Smooth muscle cell (in vitro differentiated cells): ENCODE measurements at regions not wholly inside any gene's neighbourhood (a gene's known extent, or its start where the extent isn't known, plus 50 kb on each side); places are given as distances from the start of the nearest gene placed in this dataset.

Experiments used
- DNase-seq: peaks from one replicate; lab custom pipeline; 2025; ENCODE audit not compliant: unreplicated experiment; lab: John Stamatoyannopoulos, UW
- H2AFZ ChIP-seq: fragments of 200-600 bp; sonication (generic); 2 replicates; pipeline ENCODE4 v1.6.0; 2016; ENCODE audit warnings: antibody characterized with exemption, low read depth, mild to moderate bottlenecking
- H3F3A ChIP-seq: fragments of 200-600 bp; sonication (generic); 2 replicates; pipeline ENCODE4 v1.6.0; 2017; ENCODE audit warnings: antibody characterized with exemption, low read depth
- H3K27ac ChIP-seq: fragments of 200-600 bp; sonication (generic); 2 replicates; pipeline ENCODE4 v1.5.1; 2016; ENCODE audit warnings: low read depth, mild to moderate bottlenecking
- H3K27me3 ChIP-seq: fragments of 200-600 bp; sonication (generic); 2 replicates; pipeline ENCODE4 v1.6.1; 2016; ENCODE audit warnings: low read depth, mild to moderate bottlenecking
- H3K36me3 ChIP-seq: fragments of 200-600 bp; sonication (generic); 2 replicates; pipeline ENCODE4 v1.5.1; 2016; ENCODE audit warnings: low read depth
- H3K4me1 ChIP-seq: fragments of 200-600 bp; sonication (generic); 2 replicates; pipeline ENCODE4 v1.5.1; 2016; ENCODE audit warnings: low read depth
- H3K4me2 ChIP-seq: fragments of 200-600 bp; sonication (generic); 2 replicates; pipeline ENCODE4 v1.6.0; 2016; ENCODE audit warnings: mild to moderate bottlenecking
- H3K4me3 ChIP-seq: fragments of 200-600 bp; sonication (generic); 2 replicates; pipeline ENCODE4 v1.5.1; 2016; ENCODE audit warnings: mild to moderate bottlenecking
- H3K79me2 ChIP-seq: fragments of 200-600 bp; sonication (generic); 2 replicates; pipeline ENCODE4 v1.6.0; 2016; ENCODE audit warnings: low read depth, mild to moderate bottlenecking
- H3K9ac ChIP-seq: fragments of 200-600 bp; sonication (generic); 2 replicates; pipeline ENCODE4 v1.6.0; 2016; ENCODE audit warnings: low read depth
- H3K9me3 ChIP-seq: fragments of 200-600 bp; sonication (generic); replicated peaks from 2 replicates; pipeline ENCODE4 v1.5.1; 2016; ENCODE audit warnings: low read depth
- H4K20me1 ChIP-seq: fragments of 200-600 bp; sonication (generic); 2 replicates; pipeline ENCODE4 v1.6.0; 2016; ENCODE audit warnings: low read depth
- WGBS: methylation state at CpG from one replicate; pipeline ENCODE4 v1.1.7; 2016; ENCODE audit warnings: low lambda C conversion rate; 5-methylcytosine and 5-hydroxymethylcytosine counted together
- TF ChIP-seq, protein P1 (sequence below): fragments of 200-600 bp; sonication (generic); IDR thresholded peaks from 2 replicates; pipeline ENCODE4 v1.5.1; 2017; ENCODE audit warnings: borderline replicate concordance, mild to moderate bottlenecking, antibody characterized with exemption; ENCODE audit not compliant: insufficient read depth, poor library complexity, severe bottlenecking

DNA sequence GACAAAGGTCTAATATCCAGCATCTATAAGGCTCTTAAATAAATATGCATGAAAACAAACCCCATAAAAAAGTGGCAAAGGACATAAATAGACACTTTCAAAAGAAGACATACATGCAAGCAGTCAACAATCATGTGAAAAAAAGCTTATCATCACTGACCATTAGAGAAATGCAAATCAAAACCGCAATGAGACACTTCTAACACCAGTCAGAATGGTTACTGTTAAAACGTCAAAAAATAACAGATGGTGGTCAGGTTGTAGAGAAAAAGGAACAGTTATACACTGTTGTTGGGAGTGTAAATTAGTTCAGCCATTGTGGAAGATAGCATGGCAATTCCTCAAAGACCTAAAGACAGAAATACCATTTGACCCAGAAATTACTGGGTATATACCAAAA, 440.7 kb upstream of the KCNMB2 start:
- no peak overlapping the region for H3K4me3 ChIP-seq
- TF ChIP-seq, protein P1, sequence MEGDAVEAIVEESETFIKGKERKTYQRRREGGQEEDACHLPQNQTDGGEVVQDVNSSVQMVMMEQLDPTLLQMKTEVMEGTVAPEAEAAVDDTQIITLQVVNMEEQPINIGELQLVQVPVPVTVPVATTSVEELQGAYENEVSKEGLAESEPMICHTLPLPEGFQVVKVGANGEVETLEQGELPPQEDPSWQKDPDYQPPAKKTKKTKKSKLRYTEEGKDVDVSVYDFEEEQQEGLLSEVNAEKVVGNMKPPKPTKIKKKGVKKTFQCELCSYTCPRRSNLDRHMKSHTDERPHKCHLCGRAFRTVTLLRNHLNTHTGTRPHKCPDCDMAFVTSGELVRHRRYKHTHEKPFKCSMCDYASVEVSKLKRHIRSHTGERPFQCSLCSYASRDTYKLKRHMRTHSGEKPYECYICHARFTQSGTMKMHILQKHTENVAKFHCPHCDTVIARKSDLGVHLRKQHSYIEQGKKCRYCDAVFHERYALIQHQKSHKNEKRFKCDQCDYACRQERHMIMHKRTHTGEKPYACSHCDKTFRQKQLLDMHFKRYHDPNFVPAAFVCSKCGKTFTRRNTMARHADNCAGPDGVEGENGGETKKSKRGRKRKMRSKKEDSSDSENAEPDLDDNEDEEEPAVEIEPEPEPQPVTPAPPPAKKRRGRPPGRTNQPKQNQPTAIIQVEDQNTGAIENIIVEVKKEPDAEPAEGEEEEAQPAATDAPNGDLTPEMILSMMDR, result no peak
- 98% methylated on average over 2 of the region's 2 CpGs for WGBS
- no peaks in the 10 kb centered on the region for H3K4me1 ChIP-seq
- H3K79me2 ChIP-seq, result no peaks in the 10 kb centered on the region
- no peaks in the 10 kb centered on the region for H3K36me3 ChIP-seq
- no peak overlapping the region for H3K9ac ChIP-seq
- no peak for DNase-seq
- no peaks in the 10 kb centered on the region for H3K9me3 ChIP-seq
- no peaks in the 10 kb centered on the region for H4K20me1 ChIP-seq
- no peaks in the 10 kb centered on the region for H3K27me3 ChIP-seq
- no peak overlapping the region for H2AFZ ChIP-seq
- no peaks in the 10 kb centered on the region for H3F3A ChIP-seq
- no peak overlapping the region for H3K4me2 ChIP-seq
- H3K27ac ChIP-seq, result no peak overlapping the region

DNA sequence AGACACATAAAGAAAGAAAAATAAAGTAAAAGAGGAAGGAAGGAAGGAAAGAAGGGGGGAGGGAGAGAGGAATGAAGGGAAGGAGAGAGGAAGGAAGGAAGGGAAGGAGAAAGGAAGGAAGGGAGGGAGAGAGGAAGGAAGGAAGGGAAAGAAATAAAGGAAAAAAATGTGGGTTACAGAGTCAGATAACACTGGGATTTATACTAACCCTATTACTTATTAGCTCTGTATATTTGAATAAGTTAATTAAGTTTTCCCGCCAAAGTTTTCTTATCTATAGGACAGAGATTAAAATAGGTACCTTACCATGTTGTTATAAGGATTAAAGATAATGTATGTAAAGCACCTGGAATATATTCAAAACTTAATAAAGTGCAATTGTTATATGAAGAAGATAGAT, 439.3 kb upstream of the KCNMB2 start:
- Histone ChIP-seq H3K27ac (no peak overlapping the region), H3F3A (no peaks in the 10 kb centered on the region), H3K9ac (no peak overlapping the region), H3K27me3 (no peaks in the 10 kb centered on the region), H3K4me1 (peaks cover 6% of the 10 kb centered on the region), H3K79me2 (no peaks in the 10 kb centered on the region), H2AFZ (no peak overlapping the region), H3K4me3 (no peak overlapping the region), H3K36me3 (no peaks in the 10 kb centered on the region), H4K20me1 (no peaks in the 10 kb centered on the region), H3K4me2 (no peak overlapping the region), H3K9me3 (no peaks in the 10 kb centered on the region)
- DNase-seq, result no peak
- TF ChIP-seq, protein P1, result no peak
- 97% methylated on average over 1 of the region's 1 CpG for WGBS

DNA sequence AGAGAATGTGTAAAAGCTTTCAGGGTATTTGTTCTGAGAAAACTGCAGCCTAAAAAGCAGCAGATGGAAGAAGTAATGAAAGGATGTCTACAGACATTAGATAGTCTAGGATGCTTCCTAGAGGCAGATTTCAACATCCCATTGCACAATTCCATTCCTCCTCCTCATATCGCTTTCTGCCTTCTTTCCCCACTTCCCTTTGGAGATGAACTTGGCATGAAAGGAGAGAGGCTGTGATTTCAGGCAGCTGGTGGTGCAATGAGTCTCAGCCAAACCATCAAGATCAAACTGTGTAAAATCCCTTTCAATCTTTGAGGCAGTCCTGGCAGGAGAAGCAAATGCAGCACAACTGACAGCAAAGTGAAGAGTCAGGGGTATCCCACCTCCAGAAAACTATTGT, 438.7 kb upstream of the KCNMB2 start:
- Histone ChIP-seq H3K36me3 (no peaks in the 10 kb centered on the region), H3K27me3 (no peaks in the 10 kb centered on the region), H4K20me1 (no peaks in the 10 kb centered on the region), H2AFZ (peak overlapping the region; percentile 69), H3K9me3 (no peaks in the 10 kb centered on the region), H3K27ac (no peak overlapping the region), H3K4me2 (peak overlapping the region; percentile 60), H3K4me3 (no peak overlapping the region), H3K4me1 (peaks cover 12% of the 10 kb centered on the region), H3K79me2 (no peaks in the 10 kb centered on the region), H3K9ac (no peak overlapping the region), H3F3A (no peaks in the 10 kb centered on the region)
- DNase-seq, result no peak
- WGBS, result 11% methylated on average over 1 of the region's 1 CpG
- TF ChIP-seq, protein P1, result no peak

DNA sequence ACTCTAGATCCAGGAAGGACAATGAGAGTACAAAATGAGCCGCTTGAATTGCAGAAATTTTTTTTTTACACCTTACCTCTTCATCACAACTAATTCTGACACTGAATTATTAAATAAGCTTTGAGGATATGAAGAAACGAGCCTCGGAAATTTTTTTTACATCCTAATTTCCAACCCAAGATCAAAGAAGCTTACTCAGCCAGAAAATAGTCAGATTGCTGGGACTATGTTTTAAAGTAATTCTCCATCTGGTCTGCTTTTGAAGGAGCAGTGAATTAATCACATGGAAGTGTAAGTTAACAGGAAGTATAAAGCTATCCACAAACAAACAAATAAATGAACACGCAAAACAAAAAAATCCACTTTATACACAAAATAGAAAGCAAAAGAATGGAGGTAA, 437.0 kb upstream of the KCNMB2 start:
- WGBS, result 82% methylated on average over 4 of the region's 4 CpGs
- no peak for DNase-seq

More for the DNA sequence above, 437.0 kb upstream of the KCNMB2 start:
- H3K9me3 ChIP-seq, result no peaks in the 10 kb centered on the region
- no peak overlapping the region for H3K4me2 ChIP-seq
- TF ChIP-seq, protein P1, result no peak
- H3K36me3 ChIP-seq, result no peaks in the 10 kb centered on the region
- H4K20me1 ChIP-seq, result no peaks in the 10 kb centered on the region
- H3F3A ChIP-seq, result no peaks in the 10 kb centered on the region
- no peak overlapping the region for H3K9ac ChIP-seq
- H2AFZ ChIP-seq, result peak overlapping the region; percentile 8
- no peaks in the 10 kb centered on the region for H3K79me2 ChIP-seq
- no peak overlapping the region for H3K4me3 ChIP-seq
- H3K4me1 ChIP-seq, result peaks cover 18% of the 10 kb centered on the region
- H3K27ac ChIP-seq, result no peak overlapping the region
- no peaks in the 10 kb centered on the region for H3K27me3 ChIP-seq
